OCI-LY7 (cell line): ENCODE measurements at regions not wholly inside any gene's neighbourhood (a gene's known extent, or its start where the extent isn't known, plus 50 kb on each side); places are given as distances from the start of the nearest gene placed in this dataset.

ENCODE experiments used
- BruUV-seq: library from RNA; stranded (reverse); fragments of 400-500 nt; replicated peaks from 2 replicates; lab custom pipeline; 2021; lab: Mats Ljungman, UMichigan
- CTCF ChIA-PET: fragments of 300-600 bp; sonication (Branson Sonifier 250); formaldehyde crosslinking; loops from one replicate; lab custom pipeline; 2022; ENCODE audit warnings: antibody characterized with exemption; ENCODE audit not compliant: unreplicated experiment; lab: Charles Lee
- POLR2A ChIA-PET: fragments of 300-600 bp; sonication (Branson Sonifier 250); formaldehyde crosslinking; loops from one replicate; lab custom pipeline; 2022; ENCODE audit warnings: antibody characterized with exemption; lab: Charles Lee
- DNase-seq: peaks from one replicate; pipeline ENCODE4 v3.0.0-alpha.2; 2015; ENCODE audit warnings: low spot score
- H2AFZ ChIP-seq: fragments of 200-600 bp; sonication (generic), shearing (Covaris generic); 2 replicates; pipeline ENCODE4 v1.6.1; 2014; ENCODE audit warnings: mild to moderate bottlenecking, antibody characterized with exemption, low read length, moderate library complexity
- H3K27ac ChIP-seq: fragments of 200-600 bp; sonication (generic); 2 replicates; pipeline ENCODE4 v1.5.1; 2014; ENCODE audit warnings: mixed run types, low read depth, mild to moderate bottlenecking, moderate library complexity, low read length, inconsistent platforms; ENCODE audit not compliant: poor library complexity, severe bottlenecking
- H3K36me3 ChIP-seq: fragments of 200-600 bp; sonication (generic); 2 replicates; pipeline ENCODE4 v1.6.1; 2014; ENCODE audit warnings: mild to moderate bottlenecking, antibody characterized with exemption, low read length, moderate library complexity, mixed read lengths; ENCODE audit not compliant: insufficient read depth
- H3K4me1 ChIP-seq: fragments of 200-600 bp; sonication (generic); 2 replicates; pipeline ENCODE4 v1.5.1; 2014; ENCODE audit warnings: mild to moderate bottlenecking, low read length; ENCODE audit not compliant: insufficient read depth, poor library complexity, severe bottlenecking
- H3K4me2 ChIP-seq: fragments of 200-600 bp; sonication (generic); 2 replicates; pipeline ENCODE4 v1.6.1; 2014; ENCODE audit warnings: mild to moderate bottlenecking, low read length
- H3K4me3 ChIP-seq: fragments of 200-600 bp; sonication (generic); 2 replicates; pipeline ENCODE4 v1.5.1; 2014; ENCODE audit warnings: mild to moderate bottlenecking, low read depth, low read length; ENCODE audit not compliant: poor library complexity, severe bottlenecking
- H3K79me2 ChIP-seq: fragments of 200-600 bp; sonication (generic); 2 replicates; pipeline ENCODE4 v1.6.1; 2016; ENCODE audit warnings: low read depth, mild to moderate bottlenecking, low read length, moderate library complexity, mixed read lengths; ENCODE audit not compliant: insufficient read depth
- H3K9me2 ChIP-seq: fragments of 200-600 bp; sonication (generic); 2 replicates; pipeline ENCODE4 v1.6.1; 2016; ENCODE audit warnings: mild to moderate bottlenecking, low read length, mixed read lengths; ENCODE audit not compliant: insufficient read depth
- H3K9me3 ChIP-seq: fragments of 200-600 bp; sonication (generic); 2 replicates; pipeline ENCODE4 v1.6.1; 2014; ENCODE audit warnings: mild to moderate bottlenecking, mixed run types, low read length, mixed read lengths
- H4K20me1 ChIP-seq: fragments of 200-600 bp; sonication (generic); 2 replicates; pipeline ENCODE4 v1.6.1; 2014; ENCODE audit warnings: mild to moderate bottlenecking, antibody characterized with exemption, low read length, moderate library complexity, mixed read lengths; ENCODE audit not compliant: insufficient read depth
- EZH2phosphoT487 ChIP-seq: fragments of 200-600 bp; sonication (generic); IDR thresholded peaks from 2 replicates; pipeline ENCODE4 v1.6.1; 2018; ENCODE audit warnings: low read depth, borderline replicate concordance, mild to moderate bottlenecking, mixed run types, antibody characterized with exemption, low read length, moderate library complexity, mixed read lengths
- intact Hi-C: fragments of 100-400 bp; cut with micrococcal nuclease; formaldehyde crosslinking; loops from one replicate; pipeline ENCODE4 v1.10.0; 2022; ENCODE audit not compliant: unreplicated experiment
- TF ChIP-seq, protein P1 (sequence below): fragments of 200-600 bp; sonication (generic); conservative IDR thresholded peaks from 2 replicates; pipeline ENCODE4 v1.5.1; 2014; ENCODE audit warnings: mild to moderate bottlenecking, antibody characterized with exemption, low read length, moderate library complexity, mixed read lengths

DNA sequence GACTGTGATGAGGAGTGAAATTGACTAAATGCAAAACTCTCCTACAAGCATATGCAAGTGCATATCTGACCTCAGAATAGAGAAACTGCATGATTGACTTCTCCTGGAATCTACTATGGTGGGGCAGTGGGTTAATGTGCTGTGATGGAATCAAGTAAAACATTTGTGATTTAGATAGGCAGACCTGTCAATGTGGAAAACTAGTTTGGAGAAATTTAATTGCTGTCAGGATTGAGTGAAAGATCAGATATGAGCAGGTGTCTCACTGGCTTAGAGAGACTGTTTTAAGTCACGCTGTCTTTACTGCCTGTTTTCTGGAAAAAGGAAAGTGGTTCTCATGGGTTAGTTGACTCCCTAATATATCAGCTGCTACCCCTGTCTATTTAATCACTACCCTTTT, 881.0 kb upstream of the CNTNAP5 start:
- BruUV-seq, result no TSS peak
- no peak overlapping the region for H2AFZ ChIP-seq
- no peaks in the 10 kb centered on the region for H3K4me1 ChIP-seq
- no peaks in the 10 kb centered on the region for H3K9me3 ChIP-seq
- H4K20me1 ChIP-seq, result no peaks in the 10 kb centered on the region
- TF ChIP-seq, protein P1, sequence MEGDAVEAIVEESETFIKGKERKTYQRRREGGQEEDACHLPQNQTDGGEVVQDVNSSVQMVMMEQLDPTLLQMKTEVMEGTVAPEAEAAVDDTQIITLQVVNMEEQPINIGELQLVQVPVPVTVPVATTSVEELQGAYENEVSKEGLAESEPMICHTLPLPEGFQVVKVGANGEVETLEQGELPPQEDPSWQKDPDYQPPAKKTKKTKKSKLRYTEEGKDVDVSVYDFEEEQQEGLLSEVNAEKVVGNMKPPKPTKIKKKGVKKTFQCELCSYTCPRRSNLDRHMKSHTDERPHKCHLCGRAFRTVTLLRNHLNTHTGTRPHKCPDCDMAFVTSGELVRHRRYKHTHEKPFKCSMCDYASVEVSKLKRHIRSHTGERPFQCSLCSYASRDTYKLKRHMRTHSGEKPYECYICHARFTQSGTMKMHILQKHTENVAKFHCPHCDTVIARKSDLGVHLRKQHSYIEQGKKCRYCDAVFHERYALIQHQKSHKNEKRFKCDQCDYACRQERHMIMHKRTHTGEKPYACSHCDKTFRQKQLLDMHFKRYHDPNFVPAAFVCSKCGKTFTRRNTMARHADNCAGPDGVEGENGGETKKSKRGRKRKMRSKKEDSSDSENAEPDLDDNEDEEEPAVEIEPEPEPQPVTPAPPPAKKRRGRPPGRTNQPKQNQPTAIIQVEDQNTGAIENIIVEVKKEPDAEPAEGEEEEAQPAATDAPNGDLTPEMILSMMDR, result no peak
- TF ChIP-seq EZH2phosphoT487, result no peak
- no peak for DNase-seq
- H3K4me3 ChIP-seq, result no peak overlapping the region
- H3K4me2 ChIP-seq, result no peak overlapping the region
- CTCF ChIA-PET, result no interaction called here
- H3K36me3 ChIP-seq, result no peaks in the 10 kb centered on the region
- H3K9me2 ChIP-seq, result no peaks in the 10 kb centered on the region
- no peaks in the 10 kb centered on the region for H3K79me2 ChIP-seq
- intact Hi-C loops, result no loop called here
- no peak overlapping the region for H3K27ac ChIP-seq
- POLR2A ChIA-PET, result no interaction called here

- no peak for TF ChIP-seq EZH2phosphoT487
- TF ChIP-seq, protein P1, result no peak
- Histone ChIP-seq H3K4me2 (no peak overlapping the region), H2AFZ (no peak overlapping the region), H3K4me1 (no peaks in the 10 kb centered on the region), H3K79me2 (no peaks in the 10 kb centered on the region), H3K4me3 (no peak overlapping the region), H3K9me2 (no peaks in the 10 kb centered on the region; the same call in 1 of the 2 replicates), H3K9me3 (no peaks in the 10 kb centered on the region), H3K27ac (no peak overlapping the region), H3K36me3 (no peaks in the 10 kb centered on the region), H4K20me1 (no peaks in the 10 kb centered on the region)
- CTCF ChIA-PET, result no interaction called here
- intact Hi-C loops, result no loop called here
- no peak for DNase-seq
- no TSS peak for BruUV-seq
- POLR2A ChIA-PET, result no interaction called here
Observed at GRCh38 chr2:123153041-123153440, 872.0 kb upstream of the CNTNAP5 start.

DNA sequence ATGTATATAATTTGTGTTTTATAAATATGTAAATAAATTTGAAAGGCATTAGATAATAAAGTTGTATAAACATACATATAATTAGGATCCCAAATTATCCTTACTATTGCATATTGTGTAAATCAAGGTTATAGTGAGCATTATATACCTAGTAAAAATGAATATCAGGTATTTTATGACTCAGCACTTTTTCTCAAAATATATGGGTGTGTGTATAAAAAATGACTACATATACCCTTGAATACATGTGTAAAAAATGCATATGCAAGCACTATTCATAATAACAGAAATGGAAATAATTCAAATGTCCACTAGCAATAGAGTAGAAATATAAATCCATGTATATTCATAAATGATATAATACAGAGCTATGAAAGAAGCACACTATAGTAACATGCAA, 870.9 kb upstream of the CNTNAP5 start:
- CTCF ChIA-PET, result no interaction called here
- TF ChIP-seq, protein P1, result no peak
- TF ChIP-seq EZH2phosphoT487, result no peak
- POLR2A ChIA-PET, result interaction anchor here (1.1 kb wide), 1 partner anchor 9 kb away, joined by 4 read pairs; no protein-coding TSS in a partner anchor
- H3K4me3 ChIP-seq, result no peak overlapping the region
- H3K36me3 ChIP-seq, result no peaks in the 10 kb centered on the region
- H2AFZ ChIP-seq, result no peak overlapping the region
- no peaks in the 10 kb centered on the region; the same call in 1 of the 2 replicates for H3K9me2 ChIP-seq
- intact Hi-C loops, result no loop called here
- H3K79me2 ChIP-seq, result no peaks in the 10 kb centered on the region
- H3K4me1 ChIP-seq, result no peaks in the 10 kb centered on the region
- no peak overlapping the region for H3K4me2 ChIP-seq
- H3K9me3 ChIP-seq, result no peaks in the 10 kb centered on the region
- no peak overlapping the region for H3K27ac ChIP-seq
- BruUV-seq, result no TSS peak
- DNase-seq, result no peak
- H4K20me1 ChIP-seq, result no peaks in the 10 kb centered on the region
